Calu3 (cell line): ENCODE measurements at regions not wholly inside any gene's neighbourhood (a gene's known extent, or its start where the extent isn't known, plus 50 kb on each side); places are given as distances from the start of the nearest gene placed in this dataset.

Source experiments
- BruUV-seq: library from RNA; stranded (reverse); fragments of 400-500 nt; replicated peaks from 2 replicates; lab custom pipeline; 2021; lab: Mats Ljungman, UMichigan
- CTCF ChIA-PET: fragments of 300-600 bp; sonication (Branson Sonifier 250); formaldehyde crosslinking; loops from one replicate; lab custom pipeline; 2022; ENCODE audit warnings: antibody characterized with exemption; lab: Charles Lee
- DNase-seq: peaks from one replicate; pipeline ENCODE4 v3.0.0; 2022
- H3K27ac Mint-ChIP-seq: one replicate; pipeline ENCODE4 v1.8.0; 2022; ENCODE audit warnings: mixed read lengths; ENCODE audit not compliant: unreplicated experiment
- H3K27me3 Mint-ChIP-seq: one replicate; pipeline ENCODE4 v1.8.0; 2022; ENCODE audit warnings: mixed read lengths; ENCODE audit not compliant: unreplicated experiment
- H3K36me3 Mint-ChIP-seq: one replicate; pipeline ENCODE4 v1.8.0; 2022; ENCODE audit warnings: mild to moderate bottlenecking, moderate library complexity, mixed read lengths; ENCODE audit not compliant: insufficient read depth, unreplicated experiment
- H3K4me1 Mint-ChIP-seq: one replicate; pipeline ENCODE4 v1.8.0; 2022; ENCODE audit warnings: mild to moderate bottlenecking, low read depth, mixed read lengths; ENCODE audit not compliant: unreplicated experiment
- H3K4me3 Mint-ChIP-seq: one replicate; pipeline ENCODE4 v1.8.0; 2022; ENCODE audit warnings: mild to moderate bottlenecking, low read depth, moderate library complexity, mixed read lengths; ENCODE audit not compliant: unreplicated experiment
- H3K9me3 Mint-ChIP-seq: one replicate; pipeline ENCODE4 v1.8.0; 2022; ENCODE audit warnings: low read depth, mixed read lengths; ENCODE audit not compliant: unreplicated experiment
- intact Hi-C: fragments of 100-400 bp; cut with micrococcal nuclease; formaldehyde crosslinking; loops from one replicate; pipeline ENCODE4 v1.10.0; 2022; ENCODE audit not compliant: unreplicated experiment
- TF ChIP-seq, protein P1 (sequence below): fragments of 200-600 bp; IDR thresholded peaks from one replicate; pipeline ENCODE4 v1.8.0; 2022; ENCODE audit warnings: antibody characterized with exemption; ENCODE audit not compliant: unreplicated experiment

DNA sequence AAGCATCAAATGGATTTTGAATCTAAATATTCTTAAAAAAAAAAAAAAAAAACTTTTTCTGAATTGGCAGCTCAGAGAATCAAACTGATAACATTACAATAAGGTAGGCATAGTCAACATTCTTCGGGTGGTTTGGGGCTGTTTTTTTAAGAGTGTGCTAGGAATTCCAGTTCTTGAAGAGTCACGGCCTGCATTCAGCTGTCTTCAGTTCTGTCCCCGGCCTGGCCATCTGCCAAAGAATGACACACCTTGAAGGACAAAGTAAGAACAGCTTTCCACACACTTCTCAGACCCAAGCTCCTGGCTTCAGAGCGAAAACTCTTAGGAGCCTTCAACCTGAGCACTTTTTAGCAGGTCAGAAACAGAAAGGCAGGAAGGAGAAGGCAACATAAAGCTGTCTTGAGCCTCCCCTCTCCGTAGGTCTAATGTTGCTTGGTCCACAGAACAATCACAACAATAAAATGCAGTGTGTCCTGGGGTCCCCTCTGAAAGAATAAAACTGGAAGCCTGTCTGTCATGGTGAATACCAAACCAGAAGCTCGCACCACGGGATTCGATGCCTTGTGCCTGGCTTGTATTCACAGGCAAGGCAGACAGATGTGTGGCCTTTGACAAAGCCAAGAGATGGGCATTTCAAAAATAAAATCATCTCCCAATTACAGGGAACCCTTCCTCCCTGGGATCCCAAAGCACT is 524.4 kb upstream of the ZFHX3 start:
- DNase-seq, result peak; percentile 64
- CTCF ChIA-PET, result interaction anchor here (0.6 to 0.7 kb wide), 4 partner anchors 30 to 1142 kb away, joined by 3 to 4 read pairs (median 4); no protein-coding TSS in a partner anchor
- H3K27ac Mint-ChIP-seq, result no peak overlapping the region

DNA sequence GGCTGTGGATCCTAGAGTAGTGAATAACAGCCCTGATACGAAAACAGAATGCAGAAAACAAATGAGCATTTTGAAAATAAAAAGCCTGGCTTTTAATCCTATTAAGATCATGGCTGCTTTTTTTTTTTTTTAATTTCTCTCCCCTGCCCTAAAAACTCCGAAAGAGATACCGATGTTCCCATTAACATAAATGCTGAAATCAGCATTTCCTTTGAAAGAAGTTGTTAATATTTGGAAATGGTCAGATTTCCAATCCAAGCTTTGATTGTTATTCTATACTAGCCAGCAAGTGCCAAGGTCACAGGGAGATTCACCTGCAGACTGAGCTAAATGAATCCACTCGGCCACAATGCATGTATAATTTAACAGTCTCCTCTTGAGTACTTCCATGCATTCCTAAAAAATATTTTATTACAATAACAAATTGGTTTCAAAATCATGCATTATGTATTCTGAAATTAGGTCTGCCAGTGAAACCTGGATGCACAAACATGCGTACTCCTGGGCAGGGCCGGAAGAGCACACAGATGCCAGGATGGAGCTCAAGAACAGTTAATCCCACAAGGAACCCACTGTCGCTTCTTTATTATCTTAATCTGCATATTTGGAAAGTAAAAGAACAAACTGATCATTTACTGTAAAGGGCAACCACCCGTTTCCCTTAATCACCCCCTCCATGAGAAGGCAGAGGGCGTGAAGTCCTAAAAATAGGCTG is 521.5 kb upstream of the ZFHX3 start:
- peaks cover 60% of the 10 kb centered on the region for H3K27me3 Mint-ChIP-seq
- BruUV-seq, result no TSS peak
- no peak overlapping the region for H3K4me3 Mint-ChIP-seq
- H3K36me3 Mint-ChIP-seq, result no peaks in the 10 kb centered on the region
- H3K9me3 Mint-ChIP-seq, result no peaks in the 10 kb centered on the region
- TF ChIP-seq, protein P1, sequence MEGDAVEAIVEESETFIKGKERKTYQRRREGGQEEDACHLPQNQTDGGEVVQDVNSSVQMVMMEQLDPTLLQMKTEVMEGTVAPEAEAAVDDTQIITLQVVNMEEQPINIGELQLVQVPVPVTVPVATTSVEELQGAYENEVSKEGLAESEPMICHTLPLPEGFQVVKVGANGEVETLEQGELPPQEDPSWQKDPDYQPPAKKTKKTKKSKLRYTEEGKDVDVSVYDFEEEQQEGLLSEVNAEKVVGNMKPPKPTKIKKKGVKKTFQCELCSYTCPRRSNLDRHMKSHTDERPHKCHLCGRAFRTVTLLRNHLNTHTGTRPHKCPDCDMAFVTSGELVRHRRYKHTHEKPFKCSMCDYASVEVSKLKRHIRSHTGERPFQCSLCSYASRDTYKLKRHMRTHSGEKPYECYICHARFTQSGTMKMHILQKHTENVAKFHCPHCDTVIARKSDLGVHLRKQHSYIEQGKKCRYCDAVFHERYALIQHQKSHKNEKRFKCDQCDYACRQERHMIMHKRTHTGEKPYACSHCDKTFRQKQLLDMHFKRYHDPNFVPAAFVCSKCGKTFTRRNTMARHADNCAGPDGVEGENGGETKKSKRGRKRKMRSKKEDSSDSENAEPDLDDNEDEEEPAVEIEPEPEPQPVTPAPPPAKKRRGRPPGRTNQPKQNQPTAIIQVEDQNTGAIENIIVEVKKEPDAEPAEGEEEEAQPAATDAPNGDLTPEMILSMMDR, result no peak
- no peak for DNase-seq
- intact Hi-C loops, result loop anchor here (2.0 kb wide), 1 partner anchor 465 kb away; no protein-coding TSS in a partner anchor
- CTCF ChIA-PET, result interaction anchor here (0.6 to 0.7 kb wide), 4 partner anchors 178 to 1265 kb away, joined by 3 to 4 read pairs (median 4); no protein-coding TSS in a partner anchor
- no peaks in the 10 kb centered on the region for H3K4me1 Mint-ChIP-seq
- H3K27ac Mint-ChIP-seq, result no peak overlapping the region

More for the DNA sequence above, 524.4 kb upstream of the ZFHX3 start:
- no peaks in the 10 kb centered on the region for H3K36me3 Mint-ChIP-seq
- TF ChIP-seq, protein P1, result no peak
- H3K27me3 Mint-ChIP-seq, result peaks cover 69% of the 10 kb centered on the region
- intact Hi-C loops, result no loop called here
- H3K4me1 Mint-ChIP-seq, result no peaks in the 10 kb centered on the region
- BruUV-seq, result no TSS peak
- no peaks in the 10 kb centered on the region for H3K9me3 Mint-ChIP-seq
- H3K4me3 Mint-ChIP-seq, result no peak overlapping the region

DNA sequence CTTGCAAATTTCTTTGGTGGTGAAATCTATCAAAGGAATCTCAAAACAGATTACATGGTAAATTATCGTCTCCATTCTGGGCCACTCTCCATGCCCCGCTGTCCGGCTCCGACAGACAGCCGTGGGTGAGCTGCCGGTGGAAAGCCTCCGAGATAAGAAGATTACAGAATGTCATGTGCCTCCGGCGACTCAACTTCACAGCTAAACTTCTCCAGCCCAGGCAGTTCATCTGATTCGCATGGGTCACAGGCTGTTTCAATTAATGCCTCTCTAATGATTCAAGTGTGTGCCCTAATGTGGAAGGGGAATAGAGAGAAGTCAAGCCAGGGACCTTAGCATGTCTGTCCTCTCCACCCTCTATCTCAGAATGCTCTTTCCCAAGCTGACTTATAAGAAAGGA is 520.8 kb upstream of the ZFHX3 start:
- DNase-seq, result no peak
- Mint-ChIP-seq H3K36me3 (no peaks in the 10 kb centered on the region), H3K27me3 (peaks cover 54% of the 10 kb centered on the region), H3K4me1 (no peaks in the 10 kb centered on the region), H3K27ac (no peak overlapping the region), H3K4me3 (no peak overlapping the region), H3K9me3 (no peaks in the 10 kb centered on the region)
- BruUV-seq, result no TSS peak
- CTCF ChIA-PET, result no interaction called here
- TF ChIP-seq, protein P1, result no peak
- intact Hi-C loops, result loop anchor here (2.0 kb wide), 1 partner anchor 466 kb away; no protein-coding TSS in a partner anchor

DNA sequence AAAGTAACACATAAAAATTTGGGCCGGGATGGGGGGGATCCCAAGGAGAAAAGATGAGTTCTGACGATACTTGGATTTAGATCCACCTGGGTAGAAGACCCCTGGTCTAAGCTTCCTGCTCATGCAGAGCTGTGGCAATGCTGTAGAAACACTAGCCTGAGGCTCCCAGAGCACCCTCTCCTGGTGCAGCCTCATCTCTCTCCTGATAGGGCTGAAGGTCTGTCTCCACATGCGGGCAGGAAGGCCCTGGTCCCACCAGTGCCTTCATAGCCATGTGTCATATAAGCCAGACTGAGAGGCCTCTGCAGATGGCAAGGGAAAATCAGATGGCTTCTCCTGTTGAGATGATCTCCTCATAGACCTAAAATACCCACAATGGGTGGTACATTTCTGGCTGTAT is 518.0 kb upstream of the ZFHX3 start:
- TF ChIP-seq, protein P1, result no peak
- H3K27ac Mint-ChIP-seq, result no peak overlapping the region

More for the DNA sequence above, 518.0 kb upstream of the ZFHX3 start:
- H3K27me3 Mint-ChIP-seq, result peaks cover 48% of the 10 kb centered on the region
- no peak overlapping the region for H3K4me3 Mint-ChIP-seq
- H3K9me3 Mint-ChIP-seq, result no peaks in the 10 kb centered on the region
- no peaks in the 10 kb centered on the region for H3K36me3 Mint-ChIP-seq
- intact Hi-C loops, result loop anchor here (1.0 kb wide), 2 partner anchors 312 to 390 kb away; no protein-coding TSS in a partner anchor
- no peak for DNase-seq
- CTCF ChIA-PET, result interaction anchor here (0.6 to 2.0 kb wide), 4 partner anchors 83 to 1464 kb away, joined by 3 to 7 read pairs (median 4); no protein-coding TSS in a partner anchor
- BruUV-seq, result no TSS peak
- no peaks in the 10 kb centered on the region for H3K4me1 Mint-ChIP-seq
